Right forelimb (tissue), 1 donor: ENCODE measurements at regions not wholly inside any gene's neighbourhood (a gene's known extent, or its start where the extent isn't known, plus 50 kb on each side); places are given as distances from the start of the nearest gene placed in this dataset.
A peak's percentile ranks its signal among the peaks of the same experiment; 100 is the strongest.

ENCODE experiments used
- DNase-seq: peaks from one replicate; pipeline ENCODE4 v3.0.0-alpha.2; 2018

DNA sequence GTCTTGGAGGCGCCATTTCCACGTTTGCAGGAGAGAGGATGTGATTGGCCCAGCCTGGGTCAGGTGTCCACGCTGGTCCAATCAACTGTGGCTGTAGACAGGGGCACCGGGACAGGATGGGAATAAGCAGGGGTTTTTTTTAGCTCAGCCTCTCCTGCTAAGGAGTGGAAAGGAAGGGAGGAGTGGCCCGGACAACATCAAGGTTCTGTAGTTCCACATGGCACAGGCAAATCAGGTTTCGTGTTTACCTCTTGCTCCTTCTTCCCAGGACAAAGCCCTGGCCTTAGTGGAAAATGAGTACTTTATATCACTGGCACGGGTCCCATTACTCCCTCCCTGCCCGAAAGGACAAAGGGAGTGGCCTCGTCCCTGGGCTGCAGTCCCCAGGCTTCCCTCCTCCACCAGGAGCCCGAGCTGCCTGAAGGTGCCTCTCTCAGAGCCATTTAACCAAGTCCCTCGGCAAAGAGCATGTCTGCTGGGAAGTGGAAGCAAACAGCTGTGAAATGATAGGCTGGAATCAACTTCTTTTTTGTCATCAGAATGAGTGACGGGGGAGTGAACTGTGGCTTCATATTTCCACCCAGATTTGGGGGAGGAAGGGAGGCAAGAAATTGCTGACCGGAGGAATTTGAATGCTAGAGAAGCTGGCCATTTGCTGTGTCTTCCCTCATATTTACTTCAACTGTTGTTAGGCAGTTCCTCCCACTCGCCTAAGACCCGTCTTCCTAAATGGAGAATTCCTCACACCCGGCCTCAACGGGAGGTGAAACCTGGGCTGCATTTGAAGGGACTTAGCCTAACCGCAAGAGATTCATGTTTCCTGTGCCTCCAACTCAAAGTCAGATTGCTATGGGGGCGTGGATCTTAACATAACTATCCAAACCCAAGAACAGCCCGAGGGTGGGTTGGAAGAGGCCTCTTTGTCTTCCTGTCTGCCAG, 84.9 kb upstream of the SLC44A3 start:
- DNase-seq = no peak

DNA sequence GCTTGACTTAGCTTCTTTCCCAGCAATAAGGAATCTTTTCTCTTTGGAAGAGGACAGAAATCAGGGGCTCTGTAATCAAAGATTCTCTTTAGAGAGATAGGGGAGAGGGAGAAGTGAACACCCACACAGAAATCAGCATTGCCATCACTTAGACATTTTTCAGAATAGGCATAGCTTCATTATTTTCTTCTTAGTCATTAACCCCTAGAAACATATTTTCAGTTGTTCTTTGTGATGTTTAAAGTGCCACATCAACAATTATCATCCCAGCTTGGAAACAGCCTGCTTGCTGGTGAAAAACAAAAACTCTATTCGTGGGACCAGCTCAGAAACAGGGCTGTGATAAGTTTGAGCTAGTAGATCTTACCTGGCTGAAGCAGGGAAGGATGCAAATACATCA, 88.3 kb upstream of the SLC44A3 start:
- DNase-seq = no peak

DNA sequence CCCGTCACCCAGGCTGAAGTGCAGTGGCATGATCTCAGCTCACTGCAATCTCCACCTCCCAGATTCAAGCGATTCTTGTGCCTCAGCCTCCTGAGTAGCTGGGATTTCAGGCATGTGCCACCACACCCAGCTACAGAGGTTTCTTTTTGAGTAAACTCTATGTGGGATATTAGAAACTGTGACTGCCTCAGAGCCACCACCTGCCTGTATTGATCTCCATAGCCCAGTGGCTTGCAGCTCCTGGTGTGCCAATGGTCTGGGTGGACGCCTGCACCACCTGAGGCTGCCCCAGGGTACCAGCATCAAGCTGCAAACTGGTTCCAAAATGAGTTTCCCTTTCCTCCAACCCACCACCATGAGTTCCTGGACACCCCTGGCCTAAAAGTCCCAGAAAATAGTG, 89.7 kb upstream of the SLC44A3 start:
- no peak for DNase-seq

DNA sequence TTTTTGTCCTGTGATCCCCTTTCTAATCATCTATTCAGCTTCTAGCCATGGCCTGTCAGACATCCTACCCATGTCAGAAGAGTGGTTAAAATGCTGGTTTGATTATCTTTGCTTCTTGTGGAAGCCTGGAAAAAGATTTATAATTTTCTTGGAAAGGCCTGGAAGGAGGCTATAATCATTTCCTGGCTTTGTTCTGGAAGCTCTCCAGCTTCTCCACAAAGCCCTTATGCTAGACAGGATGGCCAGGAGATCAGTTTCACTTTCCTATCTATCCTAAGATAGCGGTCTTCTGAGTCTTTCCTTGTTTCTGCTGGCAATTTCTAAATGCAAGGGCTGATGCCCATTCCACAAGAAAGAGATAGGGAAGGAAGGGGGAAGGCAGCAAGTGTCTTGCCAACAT, 90.9 kb upstream of the SLC44A3 start:
- no peak for DNase-seq

DNA sequence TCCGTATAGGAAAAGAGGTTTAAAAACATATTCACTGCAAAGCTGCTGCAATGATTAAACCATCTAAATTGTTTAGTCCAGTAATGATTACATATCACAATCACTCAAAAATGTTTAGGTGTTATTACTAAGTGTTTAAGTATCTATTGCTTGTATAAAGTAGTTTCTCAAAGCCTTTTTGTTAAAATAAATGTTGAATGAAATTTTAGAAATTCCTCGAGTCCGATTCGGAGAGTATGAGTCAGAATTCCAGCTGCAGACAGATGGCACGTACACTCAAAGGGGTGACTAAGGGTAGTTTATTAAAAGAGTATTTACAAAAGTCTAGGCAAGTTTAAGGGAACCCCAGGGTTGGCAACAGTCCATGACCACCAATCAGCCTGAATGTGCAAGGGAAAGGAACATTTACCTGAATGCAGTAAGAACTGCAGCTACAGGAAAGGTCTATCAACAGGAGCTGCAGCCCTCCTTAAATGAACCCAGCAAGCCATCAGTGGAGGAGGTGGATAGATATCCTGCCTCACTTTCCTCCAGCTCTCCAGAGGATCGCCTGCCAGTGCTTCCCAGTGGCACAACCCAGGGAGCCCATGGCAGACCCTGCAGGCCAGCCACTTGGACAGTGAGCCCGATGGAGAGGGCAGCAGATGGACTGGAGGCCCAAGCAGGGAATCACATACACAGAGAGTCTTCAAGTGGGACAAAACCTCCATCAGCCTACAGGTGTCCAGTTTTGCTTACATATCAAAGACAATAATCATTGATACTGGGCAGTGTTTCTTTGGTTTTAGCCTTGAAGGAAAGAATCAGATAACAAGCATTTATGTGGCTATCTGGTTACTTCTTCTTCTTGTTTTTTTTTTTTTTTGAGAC, 92.1 kb upstream of the SLC44A3 start:
- no peak for DNase-seq

DNA sequence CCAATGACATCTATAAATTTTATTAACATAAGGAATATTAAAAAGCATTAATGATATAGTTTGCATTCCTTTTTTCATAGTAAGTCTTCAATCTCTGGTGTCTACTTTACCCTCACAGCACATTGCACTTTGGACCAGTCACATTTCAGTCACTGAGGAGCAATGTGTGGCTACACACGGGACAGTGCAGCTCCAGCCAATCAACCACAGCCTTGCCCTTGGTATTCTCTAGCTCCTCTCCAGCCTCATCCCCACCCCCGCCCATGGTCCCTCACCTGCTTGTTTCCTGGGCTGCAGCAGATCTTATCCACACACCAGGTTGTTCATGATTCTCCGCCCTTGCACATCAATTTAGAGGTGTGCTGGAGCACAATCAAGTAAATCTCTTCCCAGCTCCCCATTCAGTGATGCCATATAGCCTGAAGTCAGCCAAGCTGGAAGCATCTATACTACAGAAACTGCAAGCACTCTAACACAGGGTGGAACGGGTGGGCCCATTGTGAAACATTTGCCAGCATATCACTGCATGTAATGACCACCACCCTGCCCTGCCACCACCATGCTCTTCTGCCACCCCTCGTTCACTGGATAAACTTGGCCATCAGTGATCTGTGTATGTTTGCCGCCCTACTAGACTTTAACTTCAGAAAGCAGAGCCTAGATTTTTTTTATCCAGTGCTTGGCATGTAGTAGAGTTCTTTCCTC, 93.0 kb upstream of the SLC44A3 start:
- DNase-seq = no peak

DNA sequence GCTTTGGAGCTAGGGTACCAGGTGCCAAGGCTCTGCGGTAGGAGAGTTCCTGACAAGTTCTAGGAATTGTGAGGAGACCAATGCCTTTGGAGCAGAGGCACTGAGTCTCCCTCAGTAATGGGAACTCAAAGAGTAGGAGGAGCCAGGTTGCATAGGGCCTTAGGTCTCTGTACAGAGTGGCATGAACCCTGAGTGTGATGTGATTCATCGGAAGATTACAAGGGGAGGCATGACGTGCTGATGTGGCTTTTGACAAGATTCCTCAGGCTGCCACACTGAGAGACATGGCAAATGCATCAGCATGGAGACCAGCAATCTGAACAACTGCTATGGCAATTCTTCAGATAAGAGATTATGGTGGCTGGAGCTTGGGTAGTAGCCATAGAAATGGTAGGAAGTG, 94.6 kb upstream of the SLC44A3 start:
- no peak for DNase-seq

DNA sequence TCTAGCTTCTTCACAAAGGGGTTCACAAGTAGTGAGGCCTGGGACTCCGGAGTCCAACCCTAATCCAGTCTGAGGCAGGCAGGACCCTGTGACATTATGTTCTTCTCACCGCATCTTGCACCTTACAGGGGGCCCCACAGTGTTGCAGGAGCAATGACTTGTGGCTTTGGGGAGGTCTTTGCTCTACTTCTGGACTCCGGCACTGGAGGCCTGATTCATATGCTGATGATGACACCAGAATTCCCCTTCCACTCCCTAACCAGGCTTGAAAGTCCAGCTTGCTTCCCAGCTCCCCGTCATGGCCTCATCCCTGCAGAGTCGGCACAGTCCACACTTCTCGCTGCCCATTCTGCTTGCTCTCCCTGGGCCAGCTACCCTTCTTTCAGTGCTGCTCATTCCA, 96.3 kb upstream of the SLC44A3 start:
- DNase-seq = no peak

DNA sequence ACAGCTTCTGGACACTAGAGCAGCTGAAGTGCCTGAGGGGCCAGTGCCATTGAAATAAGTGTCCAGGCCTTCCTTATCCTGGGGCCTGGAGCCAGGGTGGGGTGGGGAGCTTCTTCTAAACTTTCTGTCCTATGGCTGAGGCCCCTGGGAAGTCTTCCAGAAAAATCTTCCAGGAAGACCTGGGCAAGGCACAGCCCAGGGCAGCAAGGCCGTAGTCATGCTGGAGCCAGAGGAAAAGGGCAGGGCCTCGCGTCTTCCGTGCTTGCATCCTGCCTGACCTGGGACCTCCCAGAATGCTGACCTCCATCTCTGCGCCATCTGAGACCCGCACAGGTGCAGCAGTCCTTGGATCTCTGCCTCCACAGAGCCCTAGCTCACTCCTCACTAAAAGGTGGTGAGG, 96.7 kb upstream of the SLC44A3 start:
- DNase-seq = no peak

DNA sequence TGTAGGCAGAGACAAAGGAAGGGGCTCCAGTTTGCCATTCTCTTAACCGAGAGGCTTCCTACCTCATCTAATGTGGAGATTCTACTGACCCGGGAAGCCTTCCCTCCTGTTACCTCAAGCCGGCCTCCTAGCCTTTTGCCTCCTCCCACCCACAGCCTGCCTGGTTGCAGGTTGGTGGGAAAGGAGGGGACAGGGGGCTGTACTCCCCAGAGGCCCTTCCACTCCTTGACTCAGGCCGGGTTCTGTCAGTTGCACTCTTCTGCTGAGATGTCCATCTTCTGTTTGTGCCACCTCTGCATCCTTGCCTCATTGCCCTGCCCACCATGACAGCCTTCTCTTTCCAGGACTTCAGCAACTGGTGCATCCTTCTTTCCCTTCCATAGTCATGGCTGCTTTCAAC, 98.0 kb upstream of the SLC44A3 start:
- no peak for DNase-seq

DNA sequence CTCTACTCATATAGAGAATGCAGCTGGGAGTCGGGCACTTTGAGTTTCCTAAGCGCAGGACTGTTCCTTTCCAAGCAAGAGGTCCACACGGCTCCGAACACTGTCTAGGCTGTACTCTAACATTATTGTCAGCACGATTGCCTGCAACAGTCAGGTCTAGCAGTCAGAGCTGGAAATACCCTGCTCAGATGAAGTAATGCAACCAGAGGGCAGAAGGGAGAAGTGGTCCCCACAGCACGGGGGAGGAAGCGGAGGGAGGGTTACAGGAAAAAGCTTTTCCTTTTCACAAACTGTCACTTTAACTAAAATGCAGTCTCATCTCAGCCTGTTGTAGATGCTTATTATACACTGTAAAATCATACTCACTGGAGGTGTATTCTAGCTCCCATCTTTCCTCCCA, 98.9 kb upstream of the SLC44A3 start:
- no peak for DNase-seq

DNA sequence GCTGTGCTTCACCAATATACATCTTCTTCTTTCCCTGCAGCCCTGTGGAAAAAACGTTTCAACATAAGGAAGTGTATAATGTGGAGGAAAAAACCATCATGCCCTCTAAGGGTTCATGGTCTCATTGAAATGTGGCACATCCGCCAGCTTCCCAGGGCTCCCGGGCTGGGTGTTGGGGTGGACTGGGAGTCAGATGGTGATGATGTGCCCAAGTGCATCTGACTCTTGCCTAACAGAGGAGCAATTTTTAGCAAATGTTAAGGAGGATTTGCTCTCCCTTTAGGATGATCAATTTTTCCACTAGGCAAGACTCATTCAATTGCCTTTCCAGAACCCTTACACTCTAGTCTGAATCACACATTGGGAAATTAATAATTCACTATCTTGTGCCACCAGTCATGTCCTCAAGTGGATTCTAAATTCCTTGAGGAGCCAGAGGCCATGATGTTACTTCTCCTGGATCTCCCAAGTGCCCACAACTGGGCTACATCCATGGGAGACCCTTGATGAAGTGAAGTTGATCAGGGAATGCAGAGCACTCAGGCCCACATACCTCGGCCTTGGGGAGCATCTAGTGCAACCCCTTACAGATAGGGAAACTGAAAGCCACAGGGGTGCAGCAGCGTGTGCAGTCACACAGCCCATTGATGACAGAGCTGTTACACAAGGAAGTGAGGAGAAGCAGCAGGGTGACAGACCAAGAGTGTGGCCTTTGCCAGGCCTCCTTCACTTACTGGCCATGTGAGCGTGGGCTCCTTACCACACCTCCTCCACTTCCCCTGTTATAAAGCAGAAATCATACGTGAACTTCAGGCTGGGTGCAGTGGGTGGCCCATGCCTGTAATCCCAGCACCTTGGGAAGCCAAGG, 100.0 kb upstream of the SLC44A3 start:
- DNase-seq = no peak

DNA sequence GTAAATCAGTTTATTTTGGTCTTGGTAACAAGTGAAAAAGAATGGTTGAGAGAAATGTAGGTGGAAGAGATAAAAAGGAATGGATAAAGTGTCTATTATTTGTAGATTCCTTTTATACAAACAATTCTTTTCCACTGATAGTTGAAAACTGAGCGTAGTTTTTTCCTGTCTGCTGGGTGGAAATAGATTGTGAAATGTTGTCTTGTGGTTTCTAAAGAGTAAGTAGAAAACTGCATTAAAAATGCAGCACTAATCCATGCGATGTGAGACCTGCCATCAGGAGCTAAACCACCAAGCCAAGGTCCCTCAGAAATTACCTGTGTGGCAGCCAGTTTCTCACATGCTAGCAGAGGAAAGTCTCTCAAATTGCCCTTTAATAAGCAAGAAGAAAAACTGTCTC, 103.2 kb upstream of the SLC44A3 start:
- DNase-seq = no peak

DNA sequence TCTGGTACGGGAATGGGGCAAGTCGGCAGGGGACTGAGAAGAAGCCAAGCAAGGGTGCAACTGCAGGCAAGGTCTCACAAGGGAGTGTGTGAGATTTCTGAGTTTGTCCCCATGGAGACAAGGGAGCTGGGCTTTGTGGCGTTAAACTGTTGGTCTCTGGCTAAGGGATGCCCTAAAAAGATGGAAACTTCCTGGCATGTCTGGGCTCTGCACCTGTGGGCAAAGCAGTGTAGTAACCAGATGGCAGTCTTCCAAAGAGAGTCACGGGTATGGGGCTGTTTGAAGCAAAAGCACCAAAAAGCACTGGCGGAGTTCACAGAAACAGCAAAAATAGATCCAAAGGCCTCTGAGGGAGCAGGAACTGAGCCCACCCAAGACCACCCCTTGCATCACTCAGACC, 104.8 kb upstream of the SLC44A3 start:
- no peak for DNase-seq

DNA sequence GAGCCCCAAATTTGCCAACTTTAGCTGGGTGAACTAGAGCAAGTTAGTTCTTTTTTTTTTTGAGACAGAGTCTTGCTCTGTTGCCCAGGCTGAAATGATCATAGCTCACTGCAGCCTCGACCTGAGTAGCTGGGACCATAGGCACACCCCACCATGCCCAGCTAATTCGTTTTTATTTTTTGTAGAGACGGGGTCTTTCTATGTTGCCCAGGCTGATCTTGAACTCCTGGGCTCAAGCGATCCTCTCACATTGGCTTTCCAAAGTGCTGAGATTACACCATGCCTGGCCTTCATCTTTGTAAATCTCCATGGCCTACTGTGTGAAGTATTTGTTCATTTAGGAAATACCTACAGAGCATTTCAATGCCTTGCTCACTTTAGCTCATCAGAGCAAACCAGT, 105.6 kb upstream of the SLC44A3 start:
- no peak for DNase-seq

DNA sequence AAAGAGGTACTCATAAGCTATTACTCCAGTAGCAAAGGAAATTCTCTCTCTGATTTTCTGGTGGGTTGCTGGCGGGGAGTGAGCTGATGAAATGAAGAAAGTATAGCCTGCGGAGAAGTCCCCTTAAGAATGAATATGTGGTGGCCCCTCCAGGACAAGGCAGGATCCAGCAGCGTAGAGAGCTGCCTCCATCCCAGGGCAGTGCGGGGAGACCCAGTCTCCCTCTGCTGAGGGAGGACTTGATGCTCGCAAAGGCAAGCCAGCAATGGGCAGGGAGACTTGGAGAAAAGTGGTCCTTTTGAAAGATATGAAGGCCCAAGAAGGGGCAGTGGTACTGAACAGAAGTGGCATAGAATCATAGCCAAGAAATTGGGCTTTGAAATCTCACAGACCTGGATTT, 106.0 kb upstream of the SLC44A3 start:
- DNase-seq = no peak

DNA sequence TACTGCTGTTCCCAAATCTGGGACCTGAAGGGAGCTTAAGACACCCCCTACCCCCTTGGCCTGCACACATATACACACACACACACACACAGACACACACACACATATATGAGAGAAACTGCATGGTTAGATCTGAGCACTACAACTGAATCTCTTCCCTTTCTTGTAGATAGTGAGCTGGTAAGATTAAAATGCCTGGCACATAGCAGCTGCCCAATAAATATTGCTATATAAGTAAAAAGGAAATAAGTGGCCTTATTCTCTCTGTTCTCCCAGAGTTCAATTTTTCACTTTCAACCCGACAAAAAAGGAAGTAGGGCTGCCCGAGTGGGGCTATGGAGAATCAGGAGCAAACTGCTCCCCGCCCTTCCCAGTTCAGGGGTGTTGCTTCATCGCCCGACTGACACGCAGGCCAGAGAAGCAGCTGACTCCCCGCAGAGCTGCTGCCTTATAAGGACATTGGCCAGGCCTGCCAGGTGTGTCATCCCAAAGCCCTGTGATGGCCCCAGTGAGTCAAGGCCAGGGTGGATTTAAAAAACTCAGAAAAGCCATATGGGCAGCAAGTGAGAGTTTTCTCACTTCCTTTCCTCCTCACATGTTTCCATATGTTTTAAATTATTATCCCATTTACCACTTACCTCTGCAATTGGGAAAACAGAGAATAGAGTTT, 106.5 kb upstream of the SLC44A3 start:
- peak; percentile 68 for DNase-seq

DNA sequence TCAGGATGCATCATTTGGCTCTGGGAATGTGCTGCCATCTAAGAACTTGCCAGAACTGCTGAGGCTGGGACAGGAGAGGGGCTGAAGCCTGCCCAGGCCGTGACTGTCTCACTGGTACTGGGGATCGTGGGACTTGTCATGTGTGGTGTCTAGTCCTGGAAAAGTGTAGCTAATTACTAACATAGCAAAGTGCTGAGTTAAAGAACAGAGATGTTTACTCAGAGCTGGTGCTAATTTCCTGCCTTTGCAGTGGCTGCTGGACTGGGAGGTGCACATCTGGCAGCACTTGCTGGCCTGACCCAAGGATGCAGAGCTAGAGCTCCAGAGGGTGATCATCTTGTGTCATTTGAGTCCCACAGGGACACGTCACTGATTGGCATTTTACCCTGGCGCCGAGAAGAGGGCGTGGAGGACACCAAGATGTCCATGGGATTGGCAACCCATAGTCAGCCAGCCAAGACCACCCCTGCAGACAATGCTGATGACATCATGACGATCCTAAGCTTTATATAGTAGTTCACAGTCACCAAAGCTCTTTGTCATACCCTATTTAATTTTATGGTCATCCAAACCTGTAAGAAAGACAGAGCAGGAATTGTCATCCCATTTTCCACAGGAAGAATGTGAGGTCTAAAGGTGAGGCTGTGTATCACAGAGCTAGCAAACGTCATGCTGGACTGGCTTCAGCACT, 110.1 kb upstream of the SLC44A3 start:
- DNase-seq = no peak

DNA sequence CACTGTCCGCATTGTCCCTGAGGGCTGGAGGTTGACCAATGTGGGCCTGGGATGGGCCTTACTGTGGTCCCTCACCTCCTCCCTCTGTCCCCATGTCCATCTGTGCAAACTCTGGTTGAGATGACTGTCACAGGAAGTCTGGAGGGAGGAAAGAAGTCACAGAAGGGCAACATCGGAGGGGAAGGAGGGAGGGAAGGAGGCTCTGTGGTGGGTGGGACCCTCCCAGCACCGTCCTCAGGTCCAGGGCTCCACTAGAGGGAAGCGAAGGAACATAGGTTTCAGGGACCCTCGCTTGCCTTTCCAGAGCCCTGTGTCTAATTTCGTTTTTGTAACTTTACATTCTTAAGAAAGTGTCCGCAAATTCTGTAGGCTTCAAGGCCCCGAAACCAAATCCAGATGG, 111.3 kb upstream of the SLC44A3 start:
- DNase-seq = no peak

DNA sequence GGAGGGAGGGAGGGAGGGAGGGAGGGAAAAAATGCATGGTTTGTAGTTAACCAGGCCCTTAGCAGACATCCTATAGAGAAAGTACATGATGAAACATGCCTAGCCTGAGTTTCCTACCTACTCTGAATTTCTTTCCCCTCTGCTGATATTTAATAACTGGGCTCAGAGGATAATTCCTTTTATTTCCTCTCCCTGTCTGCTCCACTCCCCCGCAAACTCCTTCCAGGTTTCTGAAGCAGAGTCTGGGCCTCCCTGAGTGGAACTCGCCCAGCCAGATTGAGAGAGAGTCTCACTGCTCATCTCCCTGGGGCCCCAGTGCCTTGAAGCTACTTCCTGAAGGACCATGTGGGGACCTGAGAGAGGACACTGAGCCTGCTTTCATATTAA, 111.9 kb upstream of the SLC44A3 start:
- DNase-seq = no peak
